ENCODE measurements at regions not wholly inside any gene's neighbourhood (a gene's known extent, or its start where the extent isn't known, plus 50 kb on each side); places are given as distances from the start of the nearest gene placed in this dataset.

DNA sequence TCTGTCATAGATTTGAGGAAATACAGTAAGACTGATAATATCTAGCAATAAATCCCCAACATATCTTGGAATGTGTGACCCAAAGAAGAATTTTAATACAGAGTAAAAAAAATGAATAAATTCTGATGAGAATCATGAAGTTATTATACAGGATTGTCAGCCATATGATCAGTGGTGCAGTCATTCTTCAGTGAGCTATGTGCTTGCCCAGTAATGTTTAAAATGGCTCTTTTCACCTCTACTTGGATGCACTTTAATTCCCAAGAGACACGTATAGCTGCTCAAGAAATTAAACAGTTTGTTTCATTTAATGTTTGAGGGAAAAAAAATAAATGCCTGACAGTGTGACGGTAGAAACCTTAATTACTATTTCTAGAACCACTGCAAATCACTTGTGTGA, 215.3 kb upstream of the FAM174A start:
- H3K4me3 Mint-ChIP-seq = no peak overlapping the region
- no peak overlapping the region for H3K4me2 ChIP-seq (replicated peaks; ENCODE audit: extremely low read depth, low read length, poor library complexity, severe bottlenecking)
- no peak for DNase-seq
- H3K4me1 Mint-ChIP-seq = peaks cover 3% of the 10 kb centered on the region
- H3K4me1 ChIP-seq (ENCODE audit: control insufficient read depth in 1 of 2, insufficient read depth in 2 of 2, low read length in 2 of 2) = no peaks in the 10 kb centered on the region
- H3K79me2 ChIP-seq (ENCODE audit: insufficient read depth, low read length) = no peaks in the 10 kb centered on the region
- TF ChIP-seq, protein P1, sequence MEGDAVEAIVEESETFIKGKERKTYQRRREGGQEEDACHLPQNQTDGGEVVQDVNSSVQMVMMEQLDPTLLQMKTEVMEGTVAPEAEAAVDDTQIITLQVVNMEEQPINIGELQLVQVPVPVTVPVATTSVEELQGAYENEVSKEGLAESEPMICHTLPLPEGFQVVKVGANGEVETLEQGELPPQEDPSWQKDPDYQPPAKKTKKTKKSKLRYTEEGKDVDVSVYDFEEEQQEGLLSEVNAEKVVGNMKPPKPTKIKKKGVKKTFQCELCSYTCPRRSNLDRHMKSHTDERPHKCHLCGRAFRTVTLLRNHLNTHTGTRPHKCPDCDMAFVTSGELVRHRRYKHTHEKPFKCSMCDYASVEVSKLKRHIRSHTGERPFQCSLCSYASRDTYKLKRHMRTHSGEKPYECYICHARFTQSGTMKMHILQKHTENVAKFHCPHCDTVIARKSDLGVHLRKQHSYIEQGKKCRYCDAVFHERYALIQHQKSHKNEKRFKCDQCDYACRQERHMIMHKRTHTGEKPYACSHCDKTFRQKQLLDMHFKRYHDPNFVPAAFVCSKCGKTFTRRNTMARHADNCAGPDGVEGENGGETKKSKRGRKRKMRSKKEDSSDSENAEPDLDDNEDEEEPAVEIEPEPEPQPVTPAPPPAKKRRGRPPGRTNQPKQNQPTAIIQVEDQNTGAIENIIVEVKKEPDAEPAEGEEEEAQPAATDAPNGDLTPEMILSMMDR (IDR thresholded peaks at IDR 0.05) = no peak
- no peaks in the 10 kb centered on the region for H3K27me3 ChIP-seq (ENCODE audit: control insufficient read depth in 2 of 2, insufficient read depth in 2 of 2, low read length in 2 of 2)
- no peaks in the 10 kb centered on the region for H3K36me3 Mint-ChIP-seq
- H3K27ac Mint-ChIP-seq = no peak overlapping the region
- H2AFZ ChIP-seq (ENCODE audit: insufficient read depth, low read depth, low read length, poor library complexity, severe bottlenecking) = no peak overlapping the region
- no CpG with 5 or more reads among the region's 2 CpGs for WGBS (ENCODE audit: insufficient coverage)
- H3K27ac ChIP-seq (ENCODE audit: low read depth in 1 of 2, low read length in 2 of 2) = no peak overlapping the region
- no peak overlapping the region for H3K4me3 ChIP-seq (replicated peaks in 1 of 3; ENCODE audit: low read depth in 2 of 3, low read length in 3 of 3)
- H3K9me3 ChIP-seq (replicated peaks in 1 of 2; ENCODE audit: control insufficient read depth in 1 of 2, insufficient read depth in 1 of 2, low read length in 2 of 2) = peaks cover 0 to 4% of the 10 kb centered on the region in 2 donors
- H3K36me3 ChIP-seq (replicated peaks in 1 of 2; ENCODE audit: control insufficient read depth in 1 of 2, insufficient read depth in 2 of 2, low read length in 2 of 2) = no peaks in the 10 kb centered on the region
- no peaks in the 10 kb centered on the region for H4K20me1 ChIP-seq (ENCODE audit: insufficient read depth, low read length)
- no peaks in the 10 kb centered on the region for H3K27me3 Mint-ChIP-seq (ENCODE audit: low read depth in 3 of 3)
- H3K9ac ChIP-seq (ENCODE audit: insufficient read depth, low read length, poor library complexity, severe bottlenecking) = no peak overlapping the region
- H3K9me3 Mint-ChIP-seq = peaks cover 3 to 15% (median 5%) of the 10 kb centered on the region in 7 donors
- intact Hi-C loops (cut with micrococcal nuclease) = no loop called here

DNA sequence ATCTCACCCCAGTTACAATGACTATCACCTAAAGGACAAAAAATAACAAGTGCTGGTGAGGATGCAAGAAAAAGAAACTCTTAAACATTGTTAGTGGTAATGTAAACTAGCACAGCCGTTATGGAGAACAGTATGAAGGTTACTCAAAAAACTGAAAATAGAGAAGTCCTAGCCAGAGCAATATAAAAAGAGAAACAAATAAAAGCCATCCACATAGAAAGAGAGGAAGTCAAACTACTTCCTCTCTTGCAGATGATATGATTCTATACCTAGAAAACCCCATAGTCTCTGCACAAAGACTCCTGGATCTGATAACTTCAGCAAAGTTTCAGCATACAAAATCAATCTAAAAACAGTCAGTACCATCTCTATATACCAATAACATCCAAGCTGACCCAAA, 221.5 kb upstream of the FAM174A start:
- H3K27me3 Mint-ChIP-seq (ENCODE audit: low read depth in 3 of 3) = peaks cover 0 to 1% (median 0%) of the 10 kb centered on the region in 3 donors

More for the DNA sequence above, 221.5 kb upstream of the FAM174A start:
- no CpG with 5 or more reads among the region's 1 CpG for WGBS (ENCODE audit: insufficient coverage)
- TF ChIP-seq, protein P1 (IDR thresholded peaks at IDR 0.05) = no peak
- peak; percentile 8 to 34 (median 28) for DNase-seq
- Histone ChIP-seq H3K79me2 (ENCODE audit: insufficient read depth, low read length) (no peaks in the 10 kb centered on the region), H3K27ac (ENCODE audit: low read depth in 1 of 2, low read length in 2 of 2) (no peak overlapping the region), H3K4me2 (replicated peaks; ENCODE audit: extremely low read depth, low read length, poor library complexity, severe bottlenecking) (peak overlapping the region; percentile 15), H3K27me3 (ENCODE audit: control insufficient read depth in 2 of 2, insufficient read depth in 2 of 2, low read length in 2 of 2) (no peaks in the 10 kb centered on the region), H3K36me3 (replicated peaks in 1 of 2; ENCODE audit: control insufficient read depth in 1 of 2, insufficient read depth in 2 of 2, low read length in 2 of 2) (no peaks in the 10 kb centered on the region), H3K9me3 (replicated peaks in 1 of 2; ENCODE audit: control insufficient read depth in 1 of 2, insufficient read depth in 1 of 2, low read length in 2 of 2) (peaks cover 0 to 4% of the 10 kb centered on the region in 2 donors), H3K4me1 (ENCODE audit: control insufficient read depth in 1 of 2, insufficient read depth in 2 of 2, low read length in 2 of 2) (peaks cover 0 to 9% of the 10 kb centered on the region in 2 donors), H4K20me1 (ENCODE audit: insufficient read depth, low read length) (no peaks in the 10 kb centered on the region), H3K9ac (ENCODE audit: insufficient read depth, low read length, poor library complexity, severe bottlenecking) (no peak overlapping the region), H2AFZ (ENCODE audit: insufficient read depth, low read depth, low read length, poor library complexity, severe bottlenecking) (no peak overlapping the region), H3K4me3 (replicated peaks in 1 of 3; ENCODE audit: low read depth in 2 of 3, low read length in 3 of 3) (no peak overlapping the region)
- Mint-ChIP-seq H3K4me3 (peak overlapping the region in 1 of 2 donors; percentile 23), H3K36me3 (no peaks in the 10 kb centered on the region), H3K9me3 (peaks cover 5 to 23% (median 15%) of the 10 kb centered on the region in 7 donors), H3K27ac (peak overlapping the region in 2 of 7 donors; percentile 28 to 65), H3K4me1 (peaks cover 13% of the 10 kb centered on the region)
- intact Hi-C loops (cut with micrococcal nuclease) = no loop called here
